HT1080 (cell line): ENCODE measurements at regions not wholly inside any gene's neighbourhood (a gene's known extent, or its start where the extent isn't known, plus 50 kb on each side); places are given as distances from the start of the nearest gene placed in this dataset.

Source experiments
- DNase-seq: peaks from one replicate; pipeline ENCODE4 v3.0.0-alpha.2; 2015; ENCODE audit warnings: low read depth

GRCh38 chr4:28548594-28548993 lies 1688.0 kb downstream of the STIM2 start:
- DNase-seq: no peak

GRCh38 chr4:28555866-28556265 lies 1695.2 kb downstream of the STIM2 start:
- DNase-seq: no peak

GRCh38 chr4:28557755-28558154 lies 1697.1 kb downstream of the STIM2 start:
- peak; percentile 60 for DNase-seq

- DNase-seq: no peak
Observed at GRCh38 chr4:28558895-28559294, 1698.3 kb downstream of the STIM2 start.

- no peak for DNase-seq
Observed at GRCh38 chr4:28562913-28563312, 1702.3 kb downstream of the STIM2 start.

- DNase-seq: no peak
Observed at GRCh38 chr4:28565396-28565795, 1704.8 kb downstream of the STIM2 start.

- no peak for DNase-seq
Observed at GRCh38 chr4:28600958-28601357, 1740.3 kb downstream of the STIM2 start.

- no peak for DNase-seq
Observed at GRCh38 chr4:28621591-28621990, 1761.0 kb downstream of the STIM2 start.

GRCh38 chr4:28636971-28637370 lies 1776.3 kb downstream of the STIM2 start:
- DNase-seq: no peak

GRCh38 chr4:28639747-28640146 lies 1779.1 kb downstream of the STIM2 start:
- DNase-seq: no peak

GRCh38 chr4:28654618-28655017 lies 1794.0 kb downstream of the STIM2 start:
- DNase-seq: peak; percentile 42

- no peak for DNase-seq
Observed at GRCh38 chr4:28665306-28665705, 1804.7 kb downstream of the STIM2 start.

GRCh38 chr4:28675582-28675981 lies 1814.9 kb downstream of the STIM2 start:
- no peak for DNase-seq

- DNase-seq: no peak
Observed at GRCh38 chr4:28677808-28678207, 1817.2 kb downstream of the STIM2 start.

- DNase-seq: no peak
Observed at GRCh38 chr4:28682847-28683246, 1822.2 kb downstream of the STIM2 start.

GRCh38 chr4:28686618-28687017 lies 1826.0 kb downstream of the STIM2 start:
- DNase-seq: peak; percentile 46

- DNase-seq: no peak
Observed at GRCh38 chr4:28690890-28691289, 1830.2 kb downstream of the STIM2 start.

GRCh38 chr4:28702571-28702970 lies 1841.9 kb downstream of the STIM2 start:
- DNase-seq: no peak

- DNase-seq: no peak
Observed at GRCh38 chr4:28709891-28710290, 1849.2 kb downstream of the STIM2 start.

GRCh38 chr4:28723371-28723770 lies 1862.7 kb downstream of the STIM2 start:
- DNase-seq: no peak

- no peak for DNase-seq
Observed at GRCh38 chr4:28724239-28724638, 1863.6 kb downstream of the STIM2 start.

- no peak for DNase-seq
Observed at GRCh38 chr4:28730304-28730703, 1869.7 kb downstream of the STIM2 start.

- DNase-seq: peak; percentile 22
Observed at GRCh38 chr4:28744066-28744465, 1883.4 kb downstream of the STIM2 start.

- DNase-seq: no peak
Observed at GRCh38 chr4:28754376-28754775, 1893.7 kb downstream of the STIM2 start.
